DMS 273 treated with DMSO at 0.1 percent for 48 hours (cell line): ENCODE measurements at regions not wholly inside any gene's neighbourhood (a gene's known extent, or its start where the extent isn't known, plus 50 kb on each side); places are given as distances from the start of the nearest gene placed in this dataset.

Experiments
- DNase-seq: peaks from one replicate; lab custom pipeline; 2025; lab: John Stamatoyannopoulos, UW

DNA sequence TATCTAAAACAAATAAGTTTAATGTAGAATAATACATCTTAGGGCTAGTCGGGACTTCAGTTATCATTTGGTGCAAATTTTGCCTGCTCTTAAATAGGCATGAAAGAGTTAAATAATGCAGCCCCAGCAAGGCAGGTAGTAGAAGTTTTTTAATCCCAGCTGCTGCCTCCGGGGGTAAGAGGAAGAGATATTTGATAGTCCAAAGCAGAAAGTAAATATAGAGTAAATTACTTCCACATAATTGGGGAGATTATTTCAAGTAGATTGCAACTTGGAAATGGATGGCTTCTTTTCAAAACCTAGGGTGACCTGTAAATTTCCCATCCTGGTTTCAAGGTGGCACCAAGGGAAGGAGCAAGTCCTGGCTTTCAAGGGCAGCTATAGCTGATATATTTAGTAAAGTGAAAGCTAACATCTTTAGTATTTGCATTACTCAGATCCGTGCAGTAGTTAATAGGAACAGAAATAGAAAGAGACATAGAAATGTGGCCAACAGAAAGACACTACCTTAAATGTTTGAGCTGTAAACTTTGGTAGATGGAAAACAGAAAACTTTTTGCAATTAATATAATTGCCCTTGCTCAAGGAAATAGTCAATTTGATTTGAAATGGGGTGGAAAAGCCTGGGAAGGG, 109.1 kb downstream of the LMO4 start:
- no peak for DNase-seq

DNA sequence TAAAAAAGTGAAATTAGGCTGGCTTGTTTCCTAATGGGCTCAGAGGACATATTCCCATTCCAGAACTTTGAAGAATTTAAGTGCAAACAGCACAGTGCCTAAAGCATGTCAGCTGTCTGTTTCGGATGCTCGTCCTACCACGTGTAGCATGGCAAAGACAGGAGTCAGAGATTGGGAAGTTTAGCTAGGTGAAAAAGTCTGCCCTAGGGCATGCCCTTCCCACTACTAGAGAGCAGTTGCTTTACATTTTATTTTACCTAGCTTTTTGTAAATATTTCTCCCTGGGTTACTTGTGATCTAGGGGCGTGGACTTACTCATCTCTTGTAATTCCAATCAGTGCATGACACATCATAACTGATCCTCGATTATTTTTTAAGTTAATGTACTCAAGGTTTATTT, 111.1 kb downstream of the LMO4 start:
- DNase-seq: no peak

- no peak for DNase-seq
Observed at GRCh38 chr1:87449348-87449963, 120.8 kb downstream of the LMO4 start.

DNA sequence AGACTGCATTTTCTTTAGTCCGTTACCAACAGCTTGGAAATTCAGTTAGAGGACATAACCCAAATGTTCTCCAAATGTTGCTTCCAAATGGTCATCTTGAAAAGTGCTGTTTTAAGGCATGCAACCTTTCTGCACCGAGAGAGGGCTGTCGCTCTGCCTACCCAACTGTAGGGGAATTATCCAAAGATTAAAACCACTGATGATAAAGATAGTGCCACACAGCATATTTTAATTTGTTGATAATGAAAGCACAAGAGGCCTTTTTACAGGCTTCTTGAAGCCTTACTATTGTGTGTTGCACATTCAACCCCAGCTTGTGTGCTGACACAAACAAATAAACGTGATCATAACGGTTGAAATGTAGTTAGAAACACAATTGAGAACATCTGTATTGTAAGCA, 121.5 kb downstream of the LMO4 start:
- DNase-seq: no peak

DNA sequence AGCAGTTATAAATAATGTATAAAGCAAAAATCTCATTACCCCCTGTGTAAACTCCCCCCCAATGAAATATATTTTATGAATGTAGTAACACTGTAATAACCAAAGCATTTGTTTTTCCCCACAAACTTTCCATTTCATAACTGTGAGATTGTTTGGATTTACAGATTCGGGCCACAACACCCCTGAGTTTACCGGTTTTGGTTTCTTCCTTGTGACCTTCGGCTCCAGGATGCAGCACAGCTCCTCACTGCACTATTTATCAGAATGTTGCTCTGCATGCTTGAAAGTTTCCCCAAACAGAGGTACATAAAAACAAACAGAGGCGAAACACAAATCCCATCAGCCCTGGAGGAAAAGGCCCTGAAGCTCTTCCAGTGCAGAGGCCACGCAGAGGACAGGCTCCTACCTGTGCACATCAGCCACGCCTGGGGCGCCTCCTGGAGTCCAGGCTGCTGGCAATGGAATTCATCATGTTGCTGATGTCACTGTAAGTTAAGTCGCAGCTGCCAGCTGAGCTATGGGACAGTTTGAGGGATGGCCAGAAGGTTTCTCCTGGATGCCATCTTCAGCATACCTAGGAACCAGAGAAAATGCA, 122.0 kb downstream of the LMO4 start:
- DNase-seq: no peak

GRCh38 chr1:87451229-87451920, 122.7 kb downstream of the LMO4 start:
- no peak for DNase-seq

- no peak for DNase-seq
Observed at GRCh38 chr1:87452648-87453047, 124.0 kb downstream of the LMO4 start.

GRCh38 chr1:87457408-87457807, 128.7 kb downstream of the LMO4 start:
- no peak for DNase-seq

- DNase-seq: no peak
Observed at GRCh38 chr1:87462894-87463293, 134.2 kb downstream of the LMO4 start.

DNA sequence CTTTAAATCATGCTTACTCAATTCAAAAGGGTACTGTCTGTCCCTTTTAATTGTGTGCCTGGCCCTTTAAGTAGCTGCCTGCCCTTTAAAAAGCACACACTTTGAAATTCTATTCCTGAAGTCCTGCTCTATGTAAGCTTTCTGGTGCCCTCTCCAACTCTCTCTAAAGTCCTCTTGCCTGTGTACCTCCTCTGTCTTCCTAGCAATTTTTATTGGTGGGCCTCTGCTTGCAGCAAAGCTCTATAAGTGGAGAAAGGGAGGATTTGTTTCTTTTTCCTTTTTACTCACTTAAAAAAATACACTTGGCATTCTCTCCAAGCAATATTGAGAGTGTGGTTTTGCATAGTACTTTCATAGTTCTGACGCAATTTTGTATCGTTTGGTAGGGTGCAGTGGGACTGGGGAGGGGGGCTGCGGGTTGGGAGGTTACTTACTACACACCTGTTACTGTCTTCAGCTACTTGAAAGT, 135.4 kb downstream of the LMO4 start:
- no peak for DNase-seq

GRCh38 chr1:87466621-87467020, 137.9 kb downstream of the LMO4 start:
- DNase-seq: no peak

- DNase-seq: no peak
Observed at GRCh38 chr1:87472716-87473115, 144.0 kb downstream of the LMO4 start.

DNA sequence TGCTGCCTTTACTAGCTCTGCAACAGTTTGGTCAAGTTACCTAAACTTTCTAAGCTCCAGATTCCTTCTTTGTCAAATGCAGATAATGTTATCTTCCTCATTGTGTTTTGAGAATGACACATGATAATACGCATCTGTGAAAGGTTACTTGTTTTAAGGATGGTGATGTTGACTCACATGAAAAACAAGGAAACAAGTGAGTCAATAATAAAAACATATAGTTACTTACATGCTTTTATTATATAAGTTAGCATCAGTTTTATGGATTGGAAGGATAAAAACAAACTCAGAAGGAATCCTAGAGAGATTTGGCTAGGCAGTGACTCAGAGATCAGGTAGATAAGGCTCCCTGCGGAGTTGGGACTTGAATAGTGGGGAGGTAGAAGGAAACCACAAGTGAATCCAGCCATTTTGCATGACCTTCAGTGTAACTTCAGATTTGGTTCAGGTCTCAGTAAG, 144.6 kb downstream of the LMO4 start:
- no peak for DNase-seq

GRCh38 chr1:87474098-87474497, 145.4 kb downstream of the LMO4 start:
- DNase-seq: no peak

- DNase-seq: no peak
Observed at GRCh38 chr1:87478231-87478630, 149.6 kb downstream of the LMO4 start.

GRCh38 chr1:87495147-87495546, 166.5 kb downstream of the LMO4 start:
- no peak for DNase-seq

DNA sequence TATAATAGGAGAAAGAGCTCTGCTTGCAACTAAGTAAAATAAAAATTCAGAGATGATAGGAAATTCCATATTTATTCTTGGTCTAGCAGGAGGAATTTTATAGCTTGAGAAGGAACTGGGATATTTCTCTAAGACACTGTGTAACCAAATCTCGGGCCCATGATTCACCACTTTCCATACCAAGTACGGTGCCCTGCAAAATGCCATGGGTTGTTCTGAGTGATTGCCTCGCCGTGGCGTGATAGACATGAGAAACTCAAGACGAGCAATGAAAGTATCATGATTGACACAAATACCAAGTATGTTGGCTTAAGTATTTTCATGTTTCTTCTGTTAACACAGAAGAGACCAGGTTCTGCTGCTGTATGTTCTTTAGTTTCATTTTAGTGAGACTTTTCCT, 167.2 kb downstream of the LMO4 start:
- DNase-seq: no peak

GRCh38 chr1:87497380-87498203, 168.9 kb downstream of the LMO4 start:
- DNase-seq: no peak

DNA sequence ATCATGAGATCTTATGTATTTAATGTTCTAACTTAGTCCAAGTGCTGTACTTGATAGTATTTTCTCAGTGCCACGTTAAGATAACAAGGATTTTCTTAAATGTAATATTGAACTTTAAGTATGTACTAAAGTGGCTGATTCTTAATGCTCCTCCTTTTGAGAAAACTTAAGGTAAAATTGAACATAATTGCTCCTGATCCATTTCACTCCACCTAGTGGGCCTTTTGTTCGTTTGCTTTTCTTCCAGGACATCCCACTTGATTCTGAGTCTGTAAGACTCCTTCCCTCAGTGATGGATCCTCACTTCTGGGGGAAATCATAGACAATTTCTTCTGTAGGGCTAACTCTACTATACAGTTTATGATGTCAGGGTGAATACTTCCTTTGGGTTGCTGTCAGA, 173.1 kb downstream of the LMO4 start:
- no peak for DNase-seq

GRCh38 chr1:87505391-87505983, 176.8 kb downstream of the LMO4 start:
- DNase-seq: no peak

DNA sequence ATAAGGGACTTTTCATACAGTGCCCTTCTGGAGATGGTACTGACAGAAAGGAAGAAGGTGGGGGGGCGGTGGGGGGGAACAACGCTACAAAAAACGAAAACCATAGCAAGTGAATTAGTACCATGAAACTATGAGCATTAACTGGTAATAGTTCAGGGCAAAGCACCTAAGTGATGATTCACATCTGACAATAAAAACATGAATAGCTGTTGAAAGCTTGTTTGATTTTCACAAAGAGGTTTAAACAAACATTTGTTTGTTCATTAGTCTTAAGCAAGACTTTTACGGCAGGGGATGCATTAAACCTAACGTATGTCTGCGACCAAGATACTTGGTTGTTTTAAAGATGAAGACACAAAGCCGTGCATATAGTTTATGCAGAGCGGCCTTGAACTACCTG, 177.5 kb downstream of the LMO4 start:
- no peak for DNase-seq
